Peyer's patch (tissue), 4 donors: ENCODE measurements at regions not wholly inside any gene's neighbourhood (a gene's known extent, or its start where the extent isn't known, plus 50 kb on each side); places are given as distances from the start of the nearest gene placed in this dataset.
"Not testable (repeated sequence)": the region's sequence is repeated elsewhere in the genome, so short reads cannot be mapped to it uniquely, and the experiment has no call there.

ENCODE experiments used
- DNase-seq, 3 donors: peaks; one replicate each; pipeline ENCODE4 v3.0.0-alpha.2; 2017 to 2019
- H3K27ac ChIP-seq, 4 donors: fragments of 200-600 bp; sonication (generic); one replicate each; pipeline ENCODE4 v1.5.1; 2016 to 2019
- H3K27me3 ChIP-seq, 2 donors: fragments of 200-600 bp; sonication (generic); one replicate each; pipeline ENCODE4 v1.5.1; 2019
- H3K36me3 ChIP-seq, 3 donors: fragments of 200-600 bp; sonication (generic); one replicate each; pipeline ENCODE4 v1.5.1; 2016 to 2019
- H3K4me1 ChIP-seq, 4 donors: fragments of 200-600 bp; sonication (generic); one replicate each; pipeline ENCODE4 v1.5.1; 2016 to 2019
- H3K4me3 ChIP-seq, 4 donors: fragments of 200-600 bp; sonication (generic); 1 replicate in 3 of 4; 2 replicates in 1 of 4; pipeline ENCODE4 v1.5.1; 2016 to 2019; ENCODE audit warnings: mild to moderate bottlenecking in 1 of 4
- H3K9me3 ChIP-seq, 4 donors: fragments of 200-600 bp; sonication (generic); one replicate each; pipeline ENCODE4 v1.5.1; 2016 to 2019; ENCODE audit warnings: mild to moderate bottlenecking in 1 of 4
- CTCF ChIP-seq, 6 experiments: fragments of 450-650 bp in 4 of 6; fragments of 200-600 bp in 2 of 6; sonication (generic) in 1 of 6; IDR thresholded peaks; one replicate each; pipeline ENCODE4 v1.5.1; 2017 to 2019; ENCODE audit warnings: antibody characterized with exemption in 6 of 6, mild to moderate bottlenecking in 3 of 6, moderate library complexity in 1 of 6
- POLR2A ChIP-seq, 2 donors: fragments of 450-650 bp; IDR thresholded peaks; one replicate each; pipeline ENCODE4 v1.5.1; 2017; ENCODE audit warnings: antibody characterized with exemption in 2 of 2, mild to moderate bottlenecking in 2 of 2, moderate library complexity in 2 of 2

DNA sequence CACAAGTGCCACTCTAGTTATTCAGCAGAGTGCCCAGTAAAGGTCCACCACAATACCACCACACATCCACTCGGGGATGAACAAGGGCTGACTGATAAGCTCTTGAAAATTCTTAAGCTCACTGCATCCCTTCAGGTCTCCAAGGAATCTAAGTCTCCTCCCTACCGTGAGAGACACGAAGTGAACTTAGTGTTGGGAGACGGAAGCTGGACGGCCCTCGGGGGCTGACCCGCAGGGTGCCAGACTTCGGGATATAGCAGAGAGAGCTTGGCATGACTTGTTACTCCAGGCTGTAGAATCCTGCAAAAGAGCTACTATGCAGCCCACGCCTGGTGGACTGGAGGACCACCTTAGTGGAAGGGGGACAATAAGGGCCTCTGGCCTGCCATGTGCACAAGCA, 75.1 kb downstream of the LYZL1 start:
- not testable (repeated sequence) for H3K27ac ChIP-seq, H3K4me3 ChIP-seq, H3K9me3 ChIP-seq, DNase-seq, H3K4me1 ChIP-seq, H3K36me3 ChIP-seq, H3K27me3 ChIP-seq

DNA sequence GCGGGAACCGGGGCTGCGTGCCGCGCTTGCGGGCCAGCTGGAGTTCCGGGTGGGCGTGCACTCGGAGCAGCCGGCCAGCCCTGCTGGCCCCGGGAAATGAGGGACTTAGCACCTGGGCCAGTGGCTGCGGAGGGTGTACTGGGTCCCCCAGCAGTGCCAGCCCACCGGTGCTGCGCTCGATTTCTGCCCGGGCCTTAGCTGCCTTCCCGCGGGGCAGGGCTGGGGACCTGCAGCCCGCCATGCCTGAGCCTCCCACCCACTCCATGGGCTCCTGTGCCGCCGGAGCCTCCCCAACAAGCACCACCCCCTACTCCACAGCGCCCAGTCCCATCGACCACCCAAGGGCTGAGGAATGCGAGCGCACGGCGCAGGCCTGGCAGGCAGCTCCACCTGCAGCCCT, 77.3 kb downstream of the LYZL1 start:
- H3K27ac ChIP-seq, H3K27me3 ChIP-seq, H3K4me1 ChIP-seq, DNase-seq, H3K36me3 ChIP-seq, H3K9me3 ChIP-seq, H3K4me3 ChIP-seq: not testable (repeated sequence)

DNA sequence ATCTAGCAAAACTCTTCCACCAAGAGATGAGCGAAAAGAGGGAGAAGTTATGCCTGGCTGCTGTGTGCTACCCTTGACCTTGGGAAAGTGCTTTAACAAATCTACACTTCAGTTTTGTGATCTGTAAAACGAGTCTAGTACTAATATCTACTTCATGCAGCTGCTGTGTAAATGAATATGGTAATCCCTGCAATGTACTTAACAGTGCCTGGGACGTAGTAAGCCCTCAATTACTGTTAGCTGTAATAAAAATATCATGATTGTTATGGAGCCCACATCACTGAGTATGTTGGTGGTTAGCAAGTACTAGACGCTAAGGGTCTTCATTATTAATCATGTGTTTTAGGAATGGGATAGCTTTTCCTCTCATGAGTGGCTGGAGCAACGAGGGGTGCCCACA, 80.5 kb downstream of the LYZL1 start:
- H3K4me1 ChIP-seq, result no peaks in the 10 kb centered on the region
- H3K36me3 ChIP-seq, result no peaks in the 10 kb centered on the region
- no peak for DNase-seq
- H3K27ac ChIP-seq, result no peak overlapping the region
- H3K27me3 ChIP-seq, result no peaks in the 10 kb centered on the region
- H3K9me3 ChIP-seq, result no peaks in the 10 kb centered on the region
- no peak overlapping the region for H3K4me3 ChIP-seq
- TF ChIP-seq POLR2A (IDR thresholded peaks at IDR 0.05) (no peak), CTCF (IDR thresholded peaks at IDR 0.05) (no peak)

GRCh38 chr10:29370097-29371092, 81.5 kb downstream of the LYZL1 start:
- Histone ChIP-seq H3K4me1 (no peaks in the 10 kb centered on the region), H3K27ac (no peak overlapping the region), H3K36me3 (no peaks in the 10 kb centered on the region), H3K27me3 (no peaks in the 10 kb centered on the region), H3K9me3 (no peaks in the 10 kb centered on the region), H3K4me3 (no peak overlapping the region)
- TF ChIP-seq POLR2A (IDR thresholded peaks at IDR 0.05) (no peak), CTCF (IDR thresholded peaks at IDR 0.05) (no peak)
- DNase-seq, result no peak

DNA sequence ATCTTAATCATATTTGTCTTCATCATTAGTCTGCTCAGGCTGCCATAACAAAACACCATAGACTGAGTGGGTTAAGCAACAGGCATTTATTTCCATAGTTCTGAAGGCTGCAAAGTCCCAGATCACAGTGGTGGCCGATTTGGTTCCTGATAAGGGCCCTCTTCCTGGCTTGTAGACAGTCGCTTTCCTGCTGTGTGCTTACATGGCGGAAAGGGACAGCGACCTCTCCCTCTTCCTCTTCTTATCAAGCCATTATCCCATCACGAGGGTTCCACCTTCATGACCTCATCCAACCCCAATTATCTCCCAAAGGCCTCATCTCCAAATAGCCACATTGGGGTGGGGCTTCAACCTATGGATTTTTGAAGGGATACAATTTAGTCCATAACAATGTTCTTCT, 84.0 kb downstream of the LYZL1 start:
- no peaks in the 10 kb centered on the region for H3K9me3 ChIP-seq
- TF ChIP-seq CTCF (IDR thresholded peaks at IDR 0.05), result no peak
- no peak for TF ChIP-seq POLR2A (IDR thresholded peaks at IDR 0.05)

DNA sequence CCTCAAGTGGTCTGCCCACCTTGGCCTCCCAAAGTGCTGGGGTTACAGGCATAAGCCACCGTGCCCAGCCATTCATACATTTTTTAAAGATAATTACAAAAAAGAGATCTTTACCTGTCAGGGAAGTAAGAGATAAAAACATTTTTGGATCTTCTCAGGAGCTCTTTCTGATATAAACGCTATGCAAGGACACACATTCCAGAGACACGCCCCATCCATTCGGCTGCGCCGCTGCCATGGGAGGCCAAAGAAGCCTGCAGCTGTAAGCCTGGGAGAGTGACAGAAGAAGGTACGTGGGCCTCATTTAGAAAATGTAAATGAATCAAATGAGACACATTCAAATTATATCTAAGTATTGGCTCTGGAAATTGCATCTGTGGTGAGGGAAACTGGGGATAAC, 85.3 kb downstream of the LYZL1 start:
- no peaks in the 10 kb centered on the region for H3K4me1 ChIP-seq
- no peaks in the 10 kb centered on the region for H3K27me3 ChIP-seq
- no peak for DNase-seq
- H3K27ac ChIP-seq, result no peak overlapping the region
- TF ChIP-seq CTCF (IDR thresholded peaks at IDR 0.05) (no peak), POLR2A (IDR thresholded peaks at IDR 0.05) (no peak)
- no peaks in the 10 kb centered on the region for H3K9me3 ChIP-seq
- H3K36me3 ChIP-seq, result no peaks in the 10 kb centered on the region
- no peak overlapping the region for H3K4me3 ChIP-seq

More for the DNA sequence above, 84.0 kb downstream of the LYZL1 start:
- Histone ChIP-seq H3K4me3 (no peak overlapping the region), H3K4me1 (no peaks in the 10 kb centered on the region), H3K27ac (no peak overlapping the region), H3K27me3 (no peaks in the 10 kb centered on the region), H3K36me3 (no peaks in the 10 kb centered on the region)
- no peak for DNase-seq
